NCI-H345 treated with DMSO at 0.1 percent for 48 hours (cell line): ENCODE measurements at regions not wholly inside any gene's neighbourhood (a gene's known extent, or its start where the extent isn't known, plus 50 kb on each side); places are given as distances from the start of the nearest gene placed in this dataset.

Source experiments
- DNase-seq: peaks from one replicate; lab custom pipeline; 2025; ENCODE audit not compliant: unreplicated experiment; lab: John Stamatoyannopoulos, UW

- no peak for DNase-seq
These were observed 76.0 kb downstream of the ATPSCKMT start for GRCh38 chr5:10173716-10174115.

- DNase-seq: no peak
These were observed 77.4 kb downstream of the ATPSCKMT start for GRCh38 chr5:10172247-10172646.

GRCh38 chr5:10169359-10169758, 80.3 kb downstream of the ATPSCKMT start:
- DNase-seq: no peak

GRCh38 chr5:10168254-10168653, 81.4 kb downstream of the ATPSCKMT start:
- no peak for DNase-seq

DNA sequence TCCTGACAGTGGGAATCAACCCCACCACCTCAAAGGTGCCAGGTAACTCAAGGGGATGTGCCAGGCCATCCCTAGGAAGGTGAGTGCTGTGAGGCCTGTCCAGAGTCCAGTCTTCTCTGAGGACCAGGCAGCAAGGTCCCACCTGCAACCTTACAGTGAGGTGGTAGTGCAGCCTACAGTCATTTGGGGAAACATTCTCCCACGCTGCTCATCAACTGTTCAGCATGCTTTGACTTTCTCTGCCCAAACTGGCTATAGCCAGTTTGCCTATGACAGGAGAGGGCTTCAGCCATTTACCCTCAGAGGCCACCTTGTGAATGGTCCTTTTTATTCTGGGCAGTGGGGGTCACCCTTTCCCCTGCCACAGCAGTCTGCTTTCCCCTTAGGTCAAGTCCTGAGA, 81.9 kb downstream of the ATPSCKMT start:
- no peak for DNase-seq

DNA sequence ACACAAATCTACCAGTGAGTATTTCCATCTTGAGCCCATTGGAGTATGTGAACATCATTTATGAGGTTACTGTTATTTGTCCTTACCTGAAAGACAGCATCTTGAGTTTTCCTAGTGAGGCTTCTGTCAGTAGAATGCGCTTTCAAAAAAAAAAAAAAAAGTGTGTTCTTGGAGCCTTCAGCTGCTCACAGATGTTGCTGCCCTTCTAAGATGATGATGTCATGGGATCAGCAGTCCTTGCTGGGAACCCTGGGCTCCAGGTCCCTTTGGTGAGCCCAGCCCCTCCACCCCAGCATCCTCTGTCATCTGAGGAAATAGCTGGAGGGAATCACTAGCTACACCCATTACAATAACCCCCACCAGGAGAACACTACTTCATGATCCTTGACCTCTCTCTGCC, 83.3 kb downstream of the ATPSCKMT start:
- DNase-seq: no peak

DNA sequence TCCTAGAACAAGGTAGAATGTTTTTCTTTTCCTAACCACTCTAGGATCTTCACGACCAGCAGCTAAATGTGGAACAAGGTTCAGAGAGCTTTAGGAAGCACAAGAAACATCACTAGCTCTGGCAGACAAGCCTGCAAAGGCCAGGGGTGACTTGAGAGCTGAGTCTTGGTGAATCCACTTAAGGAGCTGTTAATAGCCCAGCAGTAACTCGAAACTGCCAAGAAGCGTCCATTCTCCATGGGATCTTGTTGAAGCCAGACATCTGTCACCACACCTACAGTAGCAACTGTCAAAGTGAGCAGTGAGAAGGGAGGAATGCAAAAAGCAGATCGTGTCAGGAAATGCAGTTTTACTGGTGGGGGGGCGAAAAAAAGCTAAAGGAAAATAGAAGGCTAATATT, 87.2 kb downstream of the ATPSCKMT start:
- no peak for DNase-seq

DNA sequence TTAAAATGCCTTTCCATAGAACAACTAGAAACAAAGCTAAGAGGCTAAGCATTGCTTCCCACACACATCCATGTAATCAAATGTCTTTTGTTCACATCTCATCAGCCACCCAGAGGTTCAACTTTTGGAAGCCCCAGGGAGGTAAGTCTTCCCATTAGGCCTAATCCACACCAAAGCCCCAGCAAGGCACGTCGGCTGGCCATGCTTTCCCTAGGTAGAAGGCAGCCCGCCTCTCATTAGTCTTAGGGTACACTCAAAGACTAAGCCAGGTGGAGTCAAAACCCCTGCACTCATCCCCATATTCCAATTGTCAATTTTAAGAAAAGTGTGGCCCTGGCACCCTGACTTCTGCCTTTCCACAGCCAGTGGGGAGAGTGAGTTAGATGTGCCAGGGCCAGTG, 87.9 kb downstream of the ATPSCKMT start:
- no peak for DNase-seq

- DNase-seq: no peak
These were observed 89.4 kb downstream of the ATPSCKMT start for GRCh38 chr5:10160241-10160640.

GRCh38 chr5:10158886-10159285, 90.8 kb downstream of the ATPSCKMT start:
- DNase-seq: no peak

DNA sequence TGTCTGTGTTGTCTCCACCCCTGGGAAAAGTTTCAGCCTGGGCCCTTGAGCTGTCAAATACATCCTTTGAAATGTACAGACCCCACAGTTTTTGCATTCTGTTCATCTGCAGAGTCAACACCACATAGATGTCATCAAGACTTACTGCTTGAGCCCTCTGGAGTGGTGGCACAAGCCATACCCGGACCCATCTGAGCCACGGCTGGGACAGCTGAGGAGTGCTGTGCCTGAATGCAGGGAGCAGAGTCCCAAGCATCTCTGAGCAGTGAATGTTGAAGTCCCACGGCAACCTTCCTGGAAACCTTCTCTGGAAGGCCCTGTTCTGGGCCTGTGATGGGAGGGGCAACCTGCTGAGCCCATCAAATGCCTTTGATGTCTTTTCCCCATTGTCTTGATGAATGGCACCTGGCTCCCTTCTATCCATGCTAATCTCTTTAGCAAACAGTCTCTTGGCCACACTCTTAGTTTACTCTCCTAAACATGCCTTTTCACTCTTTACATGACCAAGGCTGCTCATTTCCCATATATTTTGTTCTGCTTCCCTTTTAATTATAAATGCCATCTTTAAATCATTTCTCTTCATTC, 92.5 kb downstream of the ATPSCKMT start:
- peak; percentile 77 for DNase-seq

- DNase-seq: no peak
These were observed 93.6 kb downstream of the ATPSCKMT start for GRCh38 chr5:10155897-10156667.

DNA sequence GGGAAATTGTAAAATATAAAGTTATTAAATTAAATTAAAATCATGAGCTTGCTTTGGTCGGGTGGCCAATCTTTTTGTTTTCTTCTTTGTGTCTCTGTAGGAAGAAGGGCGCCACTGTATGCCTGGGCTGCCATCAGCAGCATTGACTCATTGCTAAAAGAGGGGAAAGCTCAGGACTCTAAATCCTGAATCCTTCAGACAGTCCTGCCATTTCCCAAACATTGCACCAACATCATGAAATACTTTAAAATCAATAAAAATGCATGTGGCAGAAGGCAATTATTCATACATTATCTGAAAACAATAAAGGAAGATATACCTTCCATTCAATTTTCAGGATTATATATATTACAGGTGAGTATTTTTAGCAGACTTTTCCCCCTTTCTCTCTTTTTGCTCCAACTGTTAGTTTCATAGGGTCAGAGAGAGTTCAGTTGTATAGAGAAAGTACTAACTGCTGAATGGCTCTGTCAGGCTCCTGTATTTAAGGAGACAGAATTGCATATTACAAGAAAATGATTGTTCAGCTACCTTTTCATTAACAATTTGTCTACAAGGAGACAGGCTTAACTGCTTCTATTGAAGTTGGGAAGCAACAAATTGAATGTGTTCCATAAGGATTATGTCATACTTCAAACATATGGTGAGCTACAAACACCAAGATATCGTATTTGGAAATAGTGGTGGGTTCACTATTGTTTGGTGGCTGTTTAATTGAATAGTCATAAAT, 95.7 kb downstream of the ATPSCKMT start:
- DNase-seq: no peak

DNA sequence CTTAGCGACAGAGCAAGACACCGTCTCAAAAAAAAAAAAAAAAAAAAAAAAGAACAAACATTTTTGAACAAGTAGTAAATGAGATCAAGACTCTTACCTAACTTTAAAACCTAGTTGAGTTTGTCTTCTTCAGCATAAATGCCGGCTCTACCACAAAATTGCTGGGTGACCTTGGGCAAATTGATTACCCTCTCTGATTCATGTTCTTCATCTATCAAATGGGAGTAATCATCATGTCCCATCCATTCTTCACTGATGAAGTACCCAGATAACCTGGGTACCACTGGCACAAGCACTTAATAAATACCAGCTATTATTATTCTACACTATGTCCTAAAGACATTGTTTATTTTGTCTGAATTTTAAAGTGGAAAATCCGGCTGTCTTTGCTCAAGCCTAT, 96.3 kb downstream of the ATPSCKMT start:
- DNase-seq: no peak

- no peak for DNase-seq
These were observed 98.0 kb downstream of the ATPSCKMT start for GRCh38 chr5:10151656-10152055.

- no peak for DNase-seq
These were observed 99.8 kb downstream of the ATPSCKMT start for GRCh38 chr5:10149911-10150310.

DNA sequence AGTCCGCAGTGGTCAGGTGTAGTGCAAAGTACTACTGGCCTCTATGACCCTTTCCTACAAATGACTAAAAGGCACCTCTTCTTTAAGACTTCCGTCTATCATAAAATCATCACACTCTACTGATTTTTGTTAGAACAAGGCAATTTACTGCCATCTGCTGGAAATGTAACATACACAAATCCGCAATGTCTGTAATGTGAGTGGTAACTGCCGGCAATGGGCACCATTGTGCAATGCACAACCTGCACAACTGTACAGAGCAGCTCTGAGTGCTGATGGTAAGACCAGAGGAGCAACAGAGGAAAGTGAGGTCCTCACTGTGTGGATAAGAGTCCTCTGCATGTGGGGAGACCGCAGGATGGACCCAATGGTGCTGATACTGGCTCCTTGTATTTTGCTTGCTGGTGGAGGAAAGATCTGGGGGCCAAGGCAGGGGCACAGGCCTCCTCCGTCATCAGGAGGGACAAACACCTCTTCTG, 103.7 kb downstream of the ATPSCKMT start:
- DNase-seq: no peak

DNA sequence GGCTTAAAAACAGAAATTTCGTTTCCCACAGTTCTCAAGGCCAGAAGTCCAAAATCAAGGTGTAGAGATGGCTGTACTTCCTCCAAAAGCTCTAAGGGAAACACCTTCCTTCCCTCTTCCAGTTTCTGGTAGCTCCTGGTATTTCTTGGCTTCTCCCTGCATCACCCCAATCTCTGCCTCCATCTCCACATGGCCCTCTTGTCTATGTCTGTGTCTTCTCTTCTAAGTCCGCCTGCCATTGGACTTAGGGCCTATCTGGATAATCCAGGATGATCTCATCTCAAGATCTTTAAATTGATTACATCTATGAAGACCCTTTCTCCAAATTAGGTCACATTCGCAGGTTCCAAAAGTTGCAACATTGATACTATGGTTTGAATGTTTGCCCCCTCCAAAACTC, 105.6 kb downstream of the ATPSCKMT start:
- no peak for DNase-seq

GRCh38 chr5:10140195-10140973, 109.3 kb downstream of the ATPSCKMT start:
- no peak for DNase-seq

- DNase-seq: no peak
These were observed 111.2 kb downstream of the ATPSCKMT start for GRCh38 chr5:10138395-10139057.

- DNase-seq: peak; percentile 6
These were observed 115.9 kb downstream of the ATPSCKMT start for GRCh38 chr5:10133830-10134229.
